ENCODE measurements at regions not wholly inside any gene's neighbourhood (a gene's known extent, or its start where the extent isn't known, plus 50 kb on each side); places are given as distances from the start of the nearest gene placed in this dataset.
"Not testable (repeated sequence)": the region's sequence is repeated elsewhere in the genome, so short reads cannot be mapped to it uniquely, and the experiment has no call there.

- DNase-seq (ENCODE audit: low read depth in 3 of 3), result not testable (repeated sequence)
These were observed 75.3 kb upstream of the OR4F16 start for GRCh38 chr1:761791-762190.

GRCh38 chr1:771449-771848 lies 85.0 kb upstream of the OR4F16 start:
- DNase-seq (ENCODE audit: low read depth in 3 of 3), result not testable (repeated sequence)

GRCh38 chr1:777480-778180 lies 91.2 kb upstream of the OR4F16 start:
- not testable (repeated sequence) for DNase-seq (ENCODE audit: low read depth in 3 of 3)

- peak; percentile 94 to 98 (median 97) for DNase-seq (ENCODE audit: low read depth in 3 of 3)
These were observed 92.2 kb upstream of the OR4F16 start for GRCh38 chr1:778451-779278.

GRCh38 chr1:779621-780020 lies 93.2 kb upstream of the OR4F16 start:
- not testable (repeated sequence) for DNase-seq (ENCODE audit: low read depth in 3 of 3)

- DNase-seq (ENCODE audit: low read depth in 3 of 3), result no peak
These were observed 102.4 kb upstream of the OR4F16 start for GRCh38 chr1:788835-789234.

GRCh38 chr1:789606-790005 lies 103.2 kb upstream of the OR4F16 start:
- DNase-seq (ENCODE audit: low read depth in 3 of 3), result not testable (repeated sequence)

GRCh38 chr1:790388-790930 lies 104.0 kb upstream of the OR4F16 start:
- DNase-seq (ENCODE audit: low read depth in 3 of 3), result not testable (repeated sequence)

GRCh38 chr1:794310-794709 lies 107.9 kb upstream of the OR4F16 start:
- not testable (repeated sequence) for DNase-seq (ENCODE audit: low read depth in 3 of 3)

- not testable (repeated sequence) for DNase-seq (ENCODE audit: low read depth in 3 of 3)
These were observed 108.6 kb upstream of the OR4F16 start for GRCh38 chr1:794918-795584.

GRCh38 chr1:797649-798048 lies 111.2 kb upstream of the OR4F16 start:
- DNase-seq (ENCODE audit: low read depth in 3 of 3), result not testable (repeated sequence)

GRCh38 chr1:800397-800796 lies 113.9 kb upstream of the OR4F16 start:
- DNase-seq (ENCODE audit: low read depth in 3 of 3), result not testable (repeated sequence)

GRCh38 chr1:804378-805115 lies 118.1 kb upstream of the OR4F16 start:
- DNase-seq (ENCODE audit: low read depth in 3 of 3), result not testable (repeated sequence)

- not testable (repeated sequence) for DNase-seq (ENCODE audit: low read depth in 3 of 3)
These were observed 118.4 kb upstream of the SAMD11 start for GRCh38 chr1:805310-805709.

- DNase-seq (ENCODE audit: low read depth in 3 of 3), result not testable (repeated sequence)
These were observed 116.7 kb upstream of the SAMD11 start for GRCh38 chr1:807066-807465.

- not testable (repeated sequence) for DNase-seq (ENCODE audit: low read depth in 3 of 3)
These were observed 115.9 kb upstream of the SAMD11 start for GRCh38 chr1:807699-808390.

GRCh38 chr1:810949-811348 lies 112.8 kb upstream of the SAMD11 start:
- not testable (repeated sequence) for DNase-seq (ENCODE audit: low read depth in 3 of 3)

- DNase-seq (ENCODE audit: low read depth in 3 of 3), result not testable (repeated sequence)
These were observed 111.1 kb upstream of the SAMD11 start for GRCh38 chr1:812535-813127.

- not testable (repeated sequence) for DNase-seq (ENCODE audit: low read depth in 3 of 3)
These were observed 109.2 kb upstream of the SAMD11 start for GRCh38 chr1:814543-814942.

Data from stimulated activated CD4-positive, alpha-beta T cell treated with anti-CD3 and anti-CD28 coated beads, TNF-alpha, amount 100 ng/mL, for 24 hours (primary cell).